ENCODE measurements at regions not wholly inside any gene's neighbourhood (a gene's known extent, or its start where the extent isn't known, plus 50 kb on each side); places are given as distances from the start of the nearest gene placed in this dataset.

- DNase-seq (ENCODE audit: low read depth, low spot score), result no peak
- TF ChIP-seq CTCF (IDR thresholded peaks at IDR 0.05; ENCODE audit: insufficient read depth, low read length, missing control alignments), result no peak
- no peak overlapping the region for H3K4me3 ChIP-seq (ENCODE audit: low read depth, low read length)
- CTCF ChIA-PET, result no interaction called here
- POLR2A ChIA-PET, result no interaction called here
Observed at GRCh38 chr10:118116715-118117449, 70.1 kb upstream of the RAB11FIP2 start.

GRCh38 chr10:118116362-118116714 lies 69.6 kb upstream of the RAB11FIP2 start:
- no peak for TF ChIP-seq CTCF (IDR thresholded peaks at IDR 0.05; ENCODE audit: insufficient read depth, low read length, missing control alignments)
- ChIA-PET POLR2A (no interaction called here), CTCF (no interaction called here)
- no peak overlapping the region for H3K4me3 ChIP-seq (ENCODE audit: low read depth, low read length)
- DNase-seq (ENCODE audit: low read depth, low spot score), result no peak

GRCh38 chr10:118115701-118116100 lies 69.0 kb upstream of the RAB11FIP2 start:
- no peak overlapping the region for H3K4me3 ChIP-seq (ENCODE audit: low read depth, low read length)
- ChIA-PET POLR2A (no interaction called here), CTCF (no interaction called here)
- no peak for TF ChIP-seq CTCF (IDR thresholded peaks at IDR 0.05; ENCODE audit: insufficient read depth, low read length, missing control alignments)
- no peak for DNase-seq (ENCODE audit: low read depth, low spot score)

GRCh38 chr10:118114992-118115391 lies 68.3 kb upstream of the RAB11FIP2 start:
- CTCF ChIA-PET, result no interaction called here
- TF ChIP-seq CTCF (IDR thresholded peaks at IDR 0.05; ENCODE audit: insufficient read depth, low read length, missing control alignments), result no peak
- POLR2A ChIA-PET, result no interaction called here
- no peak overlapping the region for H3K4me3 ChIP-seq (ENCODE audit: low read depth, low read length)
- DNase-seq (ENCODE audit: low read depth, low spot score), result no peak

- H3K4me3 ChIP-seq (ENCODE audit: low read depth, low read length), result no peak overlapping the region
- TF ChIP-seq CTCF (IDR thresholded peaks at IDR 0.05; ENCODE audit: insufficient read depth, low read length, missing control alignments), result no peak
- ChIA-PET POLR2A (no interaction called here), CTCF (no interaction called here)
- DNase-seq (ENCODE audit: low read depth, low spot score), result no peak
Observed at GRCh38 chr10:118112543-118113125, 65.9 kb upstream of the RAB11FIP2 start.

GRCh38 chr10:118110750-118111149 lies 64.0 kb upstream of the RAB11FIP2 start:
- no peak overlapping the region for H3K4me3 ChIP-seq (ENCODE audit: low read depth, low read length)
- POLR2A ChIA-PET, result no interaction called here
- TF ChIP-seq CTCF (IDR thresholded peaks at IDR 0.05; ENCODE audit: insufficient read depth, low read length, missing control alignments), result no peak
- no peak for DNase-seq (ENCODE audit: low read depth, low spot score)
- CTCF ChIA-PET, result no interaction called here
